NCI-H345 treated with DMSO at 0.1 percent for 48 hours (cell line): ENCODE measurements at regions not wholly inside any gene's neighbourhood (a gene's known extent, or its start where the extent isn't known, plus 50 kb on each side); places are given as distances from the start of the nearest gene placed in this dataset.

Source experiments
- DNase-seq: peaks from one replicate; lab custom pipeline; 2025; ENCODE audit not compliant: unreplicated experiment; lab: John Stamatoyannopoulos, UW

DNA sequence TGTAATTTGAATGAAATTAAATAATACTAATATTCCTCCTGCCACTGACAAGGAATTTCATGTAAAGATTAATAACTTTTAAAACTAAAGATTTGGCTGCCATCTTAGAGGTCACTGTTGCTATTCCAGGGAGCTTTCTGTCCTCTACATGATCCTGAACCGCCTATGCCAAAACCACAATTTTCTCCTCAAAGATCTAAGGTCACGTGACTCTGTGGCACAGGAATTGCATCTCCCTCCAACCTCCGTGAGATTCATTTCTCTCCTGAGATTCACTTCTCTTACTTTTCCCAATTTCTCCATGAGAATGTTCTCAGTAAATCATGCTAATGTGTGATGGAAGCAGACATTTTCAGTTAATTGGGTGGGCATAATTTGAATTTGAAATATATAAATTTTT lies 379.6 kb upstream of the TSHZ2 start:
- DNase-seq = no peak

DNA sequence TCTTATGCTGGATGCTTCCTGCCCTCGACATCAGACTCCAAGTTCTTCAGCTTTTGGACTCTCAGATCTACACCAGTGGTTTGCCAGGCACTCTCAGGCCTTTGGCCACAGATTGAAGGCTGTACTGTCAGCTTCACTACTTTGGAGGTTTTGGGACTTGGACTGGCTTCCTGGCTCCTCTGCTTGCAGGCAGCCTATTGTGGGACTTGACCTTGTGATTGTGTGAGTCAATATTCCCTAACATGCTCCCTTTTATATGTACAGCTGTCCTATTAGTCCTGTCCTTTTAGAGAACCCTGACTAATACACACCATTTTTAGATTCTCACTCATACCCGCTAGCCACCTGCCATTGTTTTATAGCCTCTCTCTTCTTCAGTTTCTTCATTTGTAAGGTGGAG lies 382.1 kb upstream of the TSHZ2 start:
- DNase-seq = no peak

DNA sequence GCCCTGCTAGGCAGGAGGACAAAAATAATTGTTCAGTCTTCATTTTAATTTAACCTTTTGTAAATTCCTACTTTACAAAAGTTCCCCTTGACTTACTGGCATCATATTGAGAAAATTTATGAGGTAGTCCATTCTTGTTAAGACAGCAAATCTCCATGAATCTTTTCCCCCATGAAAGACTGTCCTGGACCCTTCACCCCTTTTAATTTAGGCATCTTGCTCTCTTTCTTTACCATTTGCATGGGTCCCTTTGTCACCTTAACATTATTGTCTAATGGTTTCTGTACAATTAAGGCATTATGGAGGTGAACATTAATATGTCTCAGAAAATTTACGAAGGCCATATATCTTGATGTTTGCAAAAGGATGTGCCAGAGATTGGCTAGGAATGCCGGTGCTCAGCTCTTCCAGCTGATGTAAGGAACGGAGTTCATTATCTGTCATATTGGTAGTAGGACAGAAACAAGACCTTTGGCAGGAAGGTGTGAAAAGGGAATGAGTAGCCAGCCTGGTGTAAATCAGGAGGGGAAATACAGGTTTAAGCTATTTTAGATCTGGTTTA lies 382.8 kb upstream of the TSHZ2 start:
- DNase-seq = no peak

DNA sequence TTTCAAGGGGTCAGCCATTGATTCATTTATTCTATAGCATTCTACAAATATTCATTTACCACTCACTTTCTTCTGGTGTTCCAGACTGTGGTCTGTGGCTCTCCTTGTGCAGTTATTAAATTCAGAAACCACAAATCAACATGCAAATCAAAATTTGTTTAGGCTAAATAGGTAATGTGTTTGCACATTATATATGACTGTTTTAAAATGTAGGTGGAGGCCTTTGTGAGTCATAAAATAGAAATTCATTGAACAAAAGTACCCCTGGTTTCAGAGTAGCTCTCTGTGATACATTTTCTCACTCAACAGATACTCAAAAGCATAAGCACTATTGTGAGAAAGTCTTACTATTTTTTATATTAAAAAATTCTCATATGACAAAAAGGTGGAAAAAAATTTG lies 385.5 kb upstream of the TSHZ2 start:
- DNase-seq = no peak

DNA sequence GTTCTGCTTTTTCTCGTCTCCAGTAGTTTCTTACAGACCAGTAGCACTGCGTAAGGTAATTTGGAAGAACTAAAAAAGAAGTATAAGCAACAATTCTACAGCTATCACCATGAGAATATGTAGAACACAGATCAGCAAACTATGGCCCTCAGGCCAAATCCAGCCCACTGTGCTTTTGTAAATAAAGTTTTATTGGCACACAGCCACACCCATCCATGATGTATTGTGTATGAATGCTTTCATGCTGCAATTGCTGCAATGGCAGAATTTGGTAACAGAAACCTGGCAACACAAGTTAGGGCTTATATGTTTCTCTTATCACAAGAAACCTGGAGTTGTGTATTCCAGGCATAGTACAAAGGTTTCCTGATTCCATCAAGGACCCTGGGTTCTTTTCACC lies 386.8 kb upstream of the TSHZ2 start:
- DNase-seq = no peak

DNA sequence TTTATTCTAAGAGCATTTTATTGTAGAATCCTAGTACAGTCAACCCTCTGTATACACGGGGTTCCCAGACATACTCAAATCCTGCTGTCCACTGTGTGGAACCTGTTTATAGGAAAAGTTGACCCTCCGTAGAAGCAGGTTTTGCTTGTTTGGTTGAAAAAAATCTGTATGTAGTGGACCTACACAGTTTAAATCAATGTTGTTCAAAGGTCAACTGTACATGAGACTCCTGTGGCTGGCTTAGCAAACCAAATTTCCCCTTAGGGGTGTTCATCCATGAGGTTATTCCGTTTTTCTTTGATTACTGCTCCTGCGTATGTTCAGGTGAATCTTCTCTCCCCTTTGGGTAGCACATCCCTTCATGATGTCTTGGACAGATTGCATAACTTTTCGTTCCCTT lies 387.0 kb upstream of the ZFP64 start:
- DNase-seq = no peak

DNA sequence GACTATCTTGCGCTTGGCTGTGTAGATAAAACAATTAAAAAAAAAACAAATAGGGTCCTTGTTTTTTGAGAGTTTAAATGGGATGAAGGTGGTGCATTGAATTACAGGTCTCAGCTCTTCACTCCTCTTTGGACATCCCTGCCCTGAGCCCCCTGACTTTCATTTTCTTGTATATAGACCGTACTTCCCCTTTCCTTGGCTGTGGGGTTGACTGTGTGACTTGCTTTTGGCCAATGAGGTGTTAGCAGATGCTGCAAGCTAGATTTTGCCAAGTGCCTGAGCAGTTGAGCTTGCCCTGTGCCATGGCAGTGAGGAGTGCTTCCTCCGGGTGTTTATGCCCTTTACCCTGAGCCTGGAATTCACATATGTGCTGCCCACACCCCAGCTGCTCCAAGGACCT lies 386.1 kb upstream of the ZFP64 start:
- DNase-seq = no peak

DNA sequence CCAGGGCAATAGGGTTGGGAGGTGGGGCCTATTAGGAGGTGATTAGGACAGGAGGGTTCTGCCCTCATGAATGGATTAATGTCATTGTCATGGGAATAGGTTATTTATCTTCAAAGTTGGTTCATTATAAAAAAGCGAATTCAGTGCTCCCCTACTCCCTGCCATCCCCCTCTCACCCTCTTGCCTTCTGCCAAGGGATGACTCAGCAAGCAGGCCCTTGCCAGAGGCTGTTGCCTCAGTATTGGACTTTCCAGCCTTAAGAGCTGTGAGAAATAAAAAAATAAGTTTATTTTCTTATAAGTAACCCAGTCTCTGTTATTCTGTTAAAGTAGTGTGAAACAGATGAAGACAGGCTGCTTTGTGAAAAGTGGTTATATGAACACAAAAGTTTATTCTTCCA lies 381.1 kb upstream of the ZFP64 start:
- DNase-seq = no peak

DNA sequence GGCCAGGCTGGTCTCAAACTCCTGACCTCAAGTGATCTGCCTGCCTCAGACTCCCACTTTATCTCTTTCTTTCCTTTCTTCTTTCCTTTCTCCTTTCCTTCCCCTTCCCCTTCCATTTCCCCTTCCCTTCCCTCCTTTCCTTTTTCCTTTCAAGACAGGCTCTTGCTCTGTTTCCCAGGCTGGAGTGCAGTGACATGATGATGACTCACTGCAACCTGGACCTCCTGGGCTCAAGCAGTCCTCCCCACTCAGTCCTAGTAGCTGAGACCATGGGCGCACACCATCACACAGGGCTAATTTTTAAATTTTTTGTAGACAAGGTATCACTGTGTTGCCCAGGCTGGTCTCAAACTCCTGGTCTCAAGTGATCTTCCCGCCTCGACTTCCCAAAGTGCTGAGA lies 377.6 kb upstream of the ZFP64 start:
- DNase-seq = no peak

DNA sequence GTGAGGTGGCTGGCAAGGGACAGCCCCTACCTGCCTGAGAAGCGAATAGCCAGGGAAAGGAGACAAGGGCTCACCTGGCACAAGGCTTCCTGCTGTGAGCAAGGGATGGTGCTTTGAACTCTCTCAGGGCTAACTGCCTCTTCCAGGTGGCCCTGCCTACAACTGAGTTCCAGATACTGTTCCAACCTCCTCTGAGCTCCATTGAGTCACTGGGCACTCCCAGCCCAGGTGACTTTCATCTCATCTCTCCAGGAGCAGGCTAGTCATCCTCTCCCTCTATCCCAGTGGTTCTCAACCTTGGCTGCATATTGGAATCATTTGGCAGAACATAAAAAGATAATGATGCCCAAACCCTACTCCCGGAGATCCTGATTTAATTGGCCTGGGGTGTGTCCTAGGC lies 374.0 kb upstream of the ZFP64 start:
- no peak for DNase-seq

DNA sequence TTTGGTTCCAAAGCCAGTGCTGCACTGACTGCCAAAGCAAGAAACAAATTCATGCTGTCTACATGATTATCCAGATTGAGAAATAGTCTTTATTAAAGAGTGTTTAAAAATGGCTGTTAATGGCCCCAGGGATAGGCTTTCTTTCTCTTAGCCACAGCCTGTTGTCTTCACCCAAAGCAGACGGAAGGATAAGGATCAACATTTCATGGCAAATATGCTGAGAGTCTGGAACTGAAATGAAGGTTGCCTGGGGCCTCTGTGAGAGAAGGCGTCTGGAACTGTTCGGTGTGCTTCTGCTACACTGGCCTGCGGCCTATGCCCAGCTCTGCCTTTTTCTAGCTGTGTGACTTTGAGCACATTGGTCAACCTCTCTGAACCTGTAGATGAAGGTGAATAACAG lies 373.0 kb upstream of the ZFP64 start:
- no peak for DNase-seq

DNA sequence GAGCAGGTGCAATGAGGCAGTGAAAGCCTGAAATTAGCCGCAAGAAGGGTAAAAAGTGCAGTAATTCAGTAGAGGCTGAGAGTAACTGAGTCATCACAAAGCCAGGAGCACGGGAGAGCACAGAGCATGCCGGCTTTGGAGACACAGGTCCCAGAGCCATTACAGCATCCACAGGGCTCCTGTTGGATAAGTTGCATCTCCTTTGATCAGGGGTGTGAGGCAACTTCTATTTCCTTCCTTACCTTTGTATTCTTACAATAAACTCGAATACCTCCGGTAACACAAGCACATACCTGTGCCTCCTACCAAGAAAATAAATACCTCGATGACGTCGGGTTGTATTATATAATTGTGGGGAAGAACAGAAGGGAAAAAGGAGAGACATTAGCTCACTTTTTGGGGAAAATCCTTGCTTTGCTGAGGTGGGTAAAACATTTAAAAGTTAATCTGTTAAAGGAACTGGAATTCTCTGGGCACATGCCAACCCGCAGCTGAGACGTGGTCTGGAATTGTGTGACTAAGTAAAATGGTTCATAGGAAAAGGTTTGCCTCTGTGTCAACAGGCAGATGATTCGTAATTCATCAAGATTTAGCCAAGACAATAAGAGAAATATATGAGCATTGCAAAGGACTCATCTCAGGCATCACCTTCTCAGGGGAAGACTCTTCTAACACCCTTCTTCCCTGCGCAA lies 360.7 kb upstream of the ZFP64 start:
- no peak for DNase-seq

DNA sequence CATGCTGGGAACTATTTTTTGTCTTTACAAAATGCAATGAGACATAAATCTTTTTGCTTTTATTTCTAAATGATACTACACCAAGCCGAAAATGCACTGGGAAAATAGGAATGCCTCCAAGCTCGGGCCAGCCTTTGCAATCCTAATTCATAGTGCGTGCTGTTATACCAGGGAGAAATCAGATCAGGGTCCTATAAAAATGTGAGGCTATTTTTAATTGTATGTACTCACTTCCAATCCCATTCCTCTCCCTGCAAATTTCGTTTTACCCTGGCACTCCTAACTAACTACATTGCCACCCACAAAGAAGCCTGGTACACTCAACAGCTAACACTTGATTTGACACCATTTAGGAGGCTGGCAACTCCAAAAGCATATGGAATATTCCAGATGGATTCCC lies 350.6 kb upstream of the ZFP64 start:
- DNase-seq = no peak

DNA sequence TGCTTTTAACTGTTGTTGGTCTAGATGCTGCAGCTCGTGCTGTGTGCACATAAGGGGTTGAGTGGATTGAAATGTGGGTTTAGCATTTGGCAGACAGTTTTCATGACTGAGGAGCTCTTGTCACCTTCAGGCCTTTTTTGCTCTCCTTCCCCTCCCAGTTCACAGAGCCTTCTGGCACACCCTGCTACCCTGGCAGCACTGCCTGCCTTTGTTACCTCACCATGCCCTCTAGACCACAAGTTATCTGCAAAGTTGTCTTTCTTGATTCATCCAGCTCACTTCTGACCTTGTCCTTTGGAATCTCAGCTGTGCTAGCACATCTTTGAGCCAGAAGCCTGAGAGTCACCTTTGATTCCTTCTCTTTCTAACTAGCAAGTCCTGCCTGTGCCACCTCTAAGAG lies 348.9 kb upstream of the ZFP64 start:
- no peak for DNase-seq

DNA sequence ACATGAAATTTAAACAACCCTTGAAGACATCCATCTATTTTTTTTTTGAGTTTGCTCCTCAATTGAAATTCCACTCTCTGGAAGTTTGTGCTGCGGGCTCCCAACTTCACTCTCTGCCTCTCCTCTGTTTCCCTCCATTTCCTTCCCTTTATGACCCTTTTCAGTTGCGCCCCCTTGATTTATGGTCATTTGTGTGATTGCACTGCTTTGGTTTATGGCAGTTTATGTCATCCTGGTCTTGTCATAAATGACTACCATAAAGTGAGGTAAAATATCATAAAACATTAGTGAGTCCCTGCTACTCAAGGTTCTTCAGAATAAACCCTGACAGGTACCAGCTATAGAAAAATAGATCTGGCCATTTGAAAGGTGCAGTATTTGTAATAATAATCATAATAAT lies 348.3 kb upstream of the ZFP64 start:
- no peak for DNase-seq

DNA sequence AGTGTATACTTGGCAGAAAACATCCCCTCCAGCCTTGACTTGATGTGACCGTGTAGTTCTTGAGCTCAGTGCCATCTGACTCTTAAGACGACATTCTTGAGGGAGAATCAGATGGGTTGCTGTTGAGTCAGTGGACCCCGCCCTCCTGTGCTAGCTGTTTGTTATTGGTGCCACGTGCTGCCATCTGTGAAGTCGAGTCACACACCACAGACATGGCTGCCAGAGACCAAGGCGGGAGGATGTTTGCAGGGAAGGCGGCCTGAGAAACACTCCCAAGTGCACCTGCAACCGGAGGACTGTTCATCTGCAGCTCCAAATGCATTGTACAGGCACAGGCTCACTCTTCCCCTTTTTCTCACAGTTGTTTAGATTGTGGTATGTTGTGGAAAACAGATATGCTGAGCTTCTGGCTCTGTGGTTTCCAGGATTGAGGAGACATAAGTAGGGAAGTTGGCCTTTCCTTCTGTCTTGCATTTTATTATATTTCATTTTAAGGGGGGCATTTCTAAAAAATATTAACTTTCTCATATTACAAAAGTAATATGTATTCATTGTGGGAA lies 345.3 kb upstream of the ZFP64 start:
- no peak for DNase-seq

DNA sequence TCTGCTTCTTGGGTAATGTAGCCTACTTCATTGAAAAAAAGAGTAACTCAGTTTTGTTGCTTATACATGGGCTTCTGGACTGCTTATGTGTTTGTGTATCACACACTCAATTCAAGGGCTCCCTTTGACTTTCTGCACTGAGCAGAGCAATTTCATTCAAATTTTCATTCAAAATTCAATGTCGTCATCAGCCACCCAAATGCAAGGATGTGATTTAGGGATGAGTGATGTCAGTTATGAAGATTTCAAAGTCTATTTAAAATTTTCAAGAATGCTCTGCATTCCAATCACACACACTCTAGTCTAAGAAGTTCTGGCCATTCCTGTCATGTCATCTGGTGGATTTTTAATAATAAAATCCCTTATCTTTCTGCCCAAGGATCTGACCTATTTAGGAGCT lies 344.5 kb upstream of the ZFP64 start:
- DNase-seq = no peak

DNA sequence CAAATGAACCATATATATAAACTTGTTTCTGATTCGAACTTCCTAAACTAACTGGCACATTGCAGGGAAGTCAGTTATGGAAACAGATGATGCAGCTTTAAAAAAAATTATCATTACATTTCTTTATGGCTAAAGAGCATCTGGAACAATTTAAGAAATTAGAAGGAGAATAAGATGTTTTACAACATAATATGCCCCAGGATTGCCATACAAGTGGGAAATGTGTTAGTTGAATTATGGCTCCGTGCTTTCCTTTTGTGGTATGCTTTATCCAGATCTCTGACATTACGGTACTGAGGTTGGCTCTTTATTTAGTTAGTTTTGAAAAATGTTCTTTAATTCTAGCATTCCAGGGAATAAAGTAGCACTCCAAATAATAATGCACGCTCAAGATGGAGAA lies 343.0 kb upstream of the ZFP64 start:
- DNase-seq = no peak

DNA sequence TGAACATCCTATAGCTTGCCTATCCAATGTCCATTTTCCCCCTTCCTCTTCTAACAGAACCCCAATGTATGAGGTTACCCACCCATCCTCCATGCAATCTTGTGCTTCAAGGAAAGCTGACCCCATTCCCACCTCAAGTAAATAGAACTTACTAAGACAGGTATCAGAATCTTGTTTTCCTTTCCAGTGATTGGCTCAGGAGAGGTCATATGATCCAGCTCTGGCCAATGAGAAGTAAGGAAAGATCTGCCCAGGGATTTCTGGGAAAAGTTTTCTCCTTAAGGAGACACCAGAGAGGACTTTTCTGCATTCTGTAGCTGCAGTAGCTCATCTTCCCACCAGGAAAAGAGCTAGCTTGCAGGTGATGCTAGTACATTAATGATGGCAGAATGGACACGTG lies 341.8 kb upstream of the ZFP64 start:
- DNase-seq = no peak

DNA sequence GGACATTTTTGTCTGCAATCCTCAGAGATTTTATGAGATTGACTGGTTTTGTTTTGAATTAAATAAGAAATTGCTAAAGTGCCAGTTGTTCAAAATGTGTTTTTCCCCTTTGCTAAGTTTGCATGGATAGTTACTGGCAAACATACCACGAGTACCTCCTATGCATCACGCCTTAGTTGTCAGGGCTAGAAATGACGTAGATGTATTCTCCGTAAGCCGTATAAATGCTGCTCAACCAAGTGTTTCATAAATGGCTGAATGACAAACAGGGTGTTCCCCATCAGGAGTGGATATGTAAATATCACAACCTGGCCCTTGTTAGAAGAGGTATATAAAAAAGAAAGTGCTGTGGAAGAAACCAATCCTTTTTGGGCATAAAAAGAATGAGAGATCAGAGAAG lies 341.1 kb upstream of the ZFP64 start:
- DNase-seq = no peak

DNA sequence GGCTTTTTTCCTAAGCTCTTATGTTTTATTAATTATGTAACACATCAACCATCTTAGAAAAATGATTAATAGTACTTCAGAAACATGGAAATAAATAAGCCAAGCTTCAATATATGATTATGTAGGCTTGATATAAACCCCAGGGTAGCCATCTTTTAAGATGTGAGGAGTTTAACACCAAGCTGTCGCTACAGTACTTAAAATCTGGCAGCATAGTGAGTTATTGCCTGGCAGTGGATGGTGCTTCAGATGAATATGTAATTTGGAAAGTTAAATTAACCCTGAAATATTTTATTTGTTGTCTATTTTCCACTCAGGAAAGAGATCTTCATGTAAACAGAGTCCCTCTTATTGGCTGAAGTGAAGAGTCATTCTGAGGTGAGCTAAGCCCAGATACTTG lies 339.0 kb upstream of the ZFP64 start:
- DNase-seq = no peak

DNA sequence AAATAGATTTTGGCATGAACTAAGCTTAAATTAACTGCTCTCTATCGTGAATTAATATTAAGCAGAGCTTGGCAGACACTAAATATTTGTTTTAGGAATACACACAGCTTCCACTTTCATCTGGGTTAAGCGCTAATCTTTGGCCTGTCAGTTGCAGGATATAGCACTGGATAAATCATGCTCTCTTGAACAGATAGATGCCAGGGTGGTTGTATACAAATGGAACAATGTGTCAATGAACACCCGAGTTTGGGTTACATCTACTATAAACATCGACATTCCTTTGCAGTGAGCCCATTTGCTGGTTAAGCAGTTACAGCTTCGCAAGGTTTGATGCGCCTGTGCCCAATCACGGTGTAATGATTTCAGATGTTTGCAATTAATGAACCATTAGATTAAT lies 338.2 kb upstream of the ZFP64 start:
- DNase-seq = no peak

DNA sequence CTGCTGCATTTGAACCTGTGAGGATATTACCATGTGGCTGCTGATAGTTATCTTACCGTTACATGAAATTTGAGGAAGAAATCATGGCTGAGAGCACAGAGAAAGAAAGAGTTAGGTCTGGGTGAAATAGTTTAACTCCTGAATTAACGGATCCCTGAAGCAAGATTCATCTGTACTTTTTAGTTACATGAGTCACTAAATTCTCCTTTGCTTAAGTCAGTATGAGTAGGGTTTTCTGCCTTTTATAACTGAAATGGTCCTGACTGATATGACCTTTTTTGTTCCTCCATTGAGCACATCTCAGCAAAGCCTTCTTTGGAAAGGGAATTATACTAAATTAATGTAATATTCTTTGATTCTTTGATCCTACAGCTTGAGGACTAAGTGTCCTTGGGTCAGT lies 333.3 kb upstream of the ZFP64 start:
- DNase-seq = no peak
